SKM-1 treated with dmso at 0.1 percent for 144 hours (cell line): ENCODE measurements at regions not wholly inside any gene's neighbourhood (a gene's known extent, or its start where the extent isn't known, plus 50 kb on each side); places are given as distances from the start of the nearest gene placed in this dataset.
"Not testable (repeated sequence)": the region's sequence is repeated elsewhere in the genome, so short reads cannot be mapped to it uniquely, and the experiment has no call there.

ENCODE experiments used
- DNase-seq: peaks from one replicate; lab custom pipeline; 2025; ENCODE audit not compliant: unreplicated experiment; lab: John Stamatoyannopoulos, UW

- DNase-seq: no peak
These were observed 256.8 kb upstream of the DDHD1 start for GRCh38 chr14:53409969-53410368.

GRCh38 chr14:53409289-53409688, 256.2 kb upstream of the DDHD1 start:
- no peak for DNase-seq

GRCh38 chr14:53408175-53408879, 255.2 kb upstream of the DDHD1 start:
- no peak for DNase-seq

- no peak for DNase-seq
These were observed 253.4 kb upstream of the DDHD1 start for GRCh38 chr14:53406519-53406918.

- DNase-seq: no peak
These were observed 248.5 kb upstream of the DDHD1 start for GRCh38 chr14:53401646-53402045.

- no peak for DNase-seq
These were observed 245.9 kb upstream of the DDHD1 start for GRCh38 chr14:53399057-53399456.

GRCh38 chr14:53398616-53399015, 245.5 kb upstream of the DDHD1 start:
- DNase-seq: no peak

GRCh38 chr14:53395267-53395666, 242.1 kb upstream of the DDHD1 start:
- DNase-seq: not testable (repeated sequence)

- DNase-seq: no peak
These were observed 238.6 kb upstream of the DDHD1 start for GRCh38 chr14:53391631-53392285.

GRCh38 chr14:53391156-53391555, 238.0 kb upstream of the DDHD1 start:
- DNase-seq: no peak

- DNase-seq: no peak
These were observed 236.9 kb upstream of the DDHD1 start for GRCh38 chr14:53390008-53390407.

GRCh38 chr14:53389202-53389601, 236.1 kb upstream of the DDHD1 start:
- no peak for DNase-seq

- DNase-seq: no peak
These were observed 233.2 kb upstream of the DDHD1 start for GRCh38 chr14:53386362-53386761.

- DNase-seq: no peak
These were observed 231.4 kb upstream of the DDHD1 start for GRCh38 chr14:53384536-53384935.

GRCh38 chr14:53384073-53384472, 230.9 kb upstream of the DDHD1 start:
- no peak for DNase-seq

GRCh38 chr14:53381895-53382294, 228.8 kb upstream of the DDHD1 start:
- DNase-seq: no peak

- DNase-seq: no peak
These were observed 227.7 kb upstream of the DDHD1 start for GRCh38 chr14:53380867-53381225.

- no peak for DNase-seq
These were observed 227.1 kb upstream of the DDHD1 start for GRCh38 chr14:53380052-53380866.

- no peak for DNase-seq
These were observed 225.0 kb upstream of the DDHD1 start for GRCh38 chr14:53378142-53378541.

- no peak for DNase-seq
These were observed 222.9 kb upstream of the DDHD1 start for GRCh38 chr14:53376064-53376463.

- DNase-seq: no peak
These were observed 222.5 kb upstream of the DDHD1 start for GRCh38 chr14:53375599-53375998.

- no peak for DNase-seq
These were observed 215.6 kb upstream of the DDHD1 start for GRCh38 chr14:53368711-53369201.
